GM12878 (cell line): ENCODE measurements at regions not wholly inside any gene's neighbourhood (a gene's known extent, or its start where the extent isn't known, plus 50 kb on each side); places are given as distances from the start of the nearest gene placed in this dataset.

Experiments
- ATAC-seq: fragments of 200-7000 bp; cut with Tn5 transposase; 3 replicates; pipeline ENCODE4 v1.9.1; 2020; ENCODE audit warnings: mild to moderate bottlenecking, moderate library complexity
- BruUV-seq: library from RNA; stranded (reverse); fragments of 400-500 nt; replicated peaks from 2 replicates; lab custom pipeline; 2021; lab: Mats Ljungman, UMichigan
- CTCF ChIA-PET: fragments of 300-600 bp; sonication (Branson Sonifier 250); formaldehyde crosslinking; extraction: SDS; loops from one replicate; lab custom pipeline; 2021; ENCODE audit warnings: inconsistent platforms; lab: Yijun Ruan, JAX
- POLR2A ChIA-PET: fragments of 350-600 bp; formaldehyde crosslinking; extraction: SDS; loops from one replicate; lab custom pipeline; 2021; ENCODE audit warnings: inconsistent platforms; lab: Charles Lee
- RAD21 ChIA-PET: fragments of 300-600 bp; sonication (Branson Sonifier 250); formaldehyde crosslinking; loops from one replicate; lab custom pipeline; 2023; ENCODE audit warnings: antibody characterized with exemption; ENCODE audit not compliant: unreplicated experiment; lab: Charles Lee
- SMC1A ChIA-PET: fragments of 300-600 bp; sonication (Branson Sonifier 250); formaldehyde crosslinking; loops from one replicate; lab custom pipeline; 2023; ENCODE audit not compliant: unreplicated experiment, uncharacterized antibody; lab: Charles Lee
- DNase-seq: peaks from one replicate; pipeline ENCODE4 v3.0.0-alpha.2; 2011; ENCODE audit warnings: low read depth, low spot score
- FAIRE-seq: peaks from 3 replicates; lab custom pipeline; 2011; peaks lifted over from hg19 to GRCh38; lab: Jason Lieb, UNC
- H2AFZ ChIP-seq: 2 replicates; pipeline ENCODE4 v1.6.0; 2011; ENCODE audit warnings: low read depth, low read length, control low read depth; ENCODE audit not compliant: control insufficient read depth
- H3K27ac ChIP-seq: 2 replicates; pipeline ENCODE4 v1.5.1; 2011; ENCODE audit warnings: control low read depth; ENCODE audit not compliant: control insufficient read depth, insufficient read depth
- H3K27me3 ChIP-seq, 2 experiments: replicated peaks in 1 of 2; 2 replicates each; pipeline versions ENCODE4 v1.6.0 to v1.6.1; 2011; ENCODE audit warnings: low read length in 1 of 2; ENCODE audit not compliant: control insufficient read depth in 2 of 2, insufficient read depth in 2 of 2
- H3K36me3 ChIP-seq, 2 experiments: 2 replicates each; pipeline ENCODE4 v1.5.1; 2011; ENCODE audit warnings: low read length in 1 of 2; ENCODE audit not compliant: control insufficient read depth in 2 of 2, insufficient read depth in 2 of 2
- H3K4me1 ChIP-seq: 2 replicates; pipeline ENCODE4 v1.6.1; 2011; ENCODE audit warnings: mild to moderate bottlenecking, low read length, moderate library complexity, mixed read lengths; ENCODE audit not compliant: control insufficient read depth, insufficient read depth
- H3K4me2 ChIP-seq: 2 replicates; pipeline ENCODE4 v1.6.0; 2011; ENCODE audit warnings: control low read depth; ENCODE audit not compliant: control insufficient read depth, insufficient read depth
- H3K4me3 ChIP-seq: fragments of 200-600 bp; sonication (generic); 2 replicates; pipeline ENCODE4 v1.5.1; 2016
- H3K79me2 ChIP-seq: 2 replicates; pipeline ENCODE4 v1.6.0; 2011; ENCODE audit warnings: low read length; ENCODE audit not compliant: control insufficient read depth, insufficient read depth
- H3K9ac ChIP-seq: 2 replicates; pipeline ENCODE4 v1.8.0; 2011; ENCODE audit warnings: low read length, control low read depth, mixed read lengths; ENCODE audit not compliant: control insufficient read depth, insufficient read depth
- H3K9me3 ChIP-seq: replicated peaks from 3 replicates; pipeline ENCODE4 v1.5.1; 2011; ENCODE audit warnings: mild to moderate bottlenecking, low read length; ENCODE audit not compliant: control insufficient read depth, insufficient read depth
- H4K20me1 ChIP-seq: 2 replicates; pipeline ENCODE4 v1.6.0; 2011; ENCODE audit not compliant: control insufficient read depth, insufficient read depth
- CBFB ChIP-seq: IDR thresholded peaks from 2 replicates; pipeline ENCODE4 v1.6.1; 2016; ENCODE audit warnings: antibody characterized with exemption, low read depth
- CBX5 ChIP-seq: sonication (generic); IDR thresholded peaks from 2 replicates; pipeline ENCODE4 v1.6.1; 2016; ENCODE audit warnings: low read depth, moderate library complexity, mild to moderate bottlenecking, inconsistent platforms
- RAD21 ChIP-seq: IDR thresholded peaks from 2 replicates; pipeline ENCODE4 v1.6.1; 2011; ENCODE audit warnings: mild to moderate bottlenecking, low read depth, low read length, moderate library complexity; ENCODE audit not compliant: insufficient read depth
- SMAD5 ChIP-seq: IDR thresholded peaks from 2 replicates; pipeline ENCODE4 v1.6.1; 2016; ENCODE audit warnings: antibody characterized with exemption, low read depth
- SREBF2 ChIP-seq: IDR thresholded peaks from 2 replicates; pipeline ENCODE4 v1.6.1; 2012; ENCODE audit warnings: mild to moderate bottlenecking, low read length
- TCF12 ChIP-seq: IDR thresholded peaks from 2 replicates; pipeline ENCODE4 v1.6.1; 2011; ENCODE audit warnings: low read depth, mild to moderate bottlenecking, low read length
- YY1 ChIP-seq: IDR thresholded peaks from 2 replicates; pipeline ENCODE4 v1.6.1; 2011; ENCODE audit warnings: low read depth, mild to moderate bottlenecking, low read length
- WGBS: methylation state at CpG from one replicate; pipeline ENCODE4 v1.1.6; 2016; ENCODE audit warnings: low lambda C conversion rate; ENCODE audit not compliant: insufficient replicate concordance, insufficient coverage; ENCODE audit errors: missing lambda C conversion rate; 5-methylcytosine and 5-hydroxymethylcytosine counted together
- in situ Hi-C: fragments of 300-500 bp; cut with MboI; formaldehyde crosslinking; loops from 9 replicates; pipeline ENCODE4 v1.14.3; 2018; ENCODE audit warnings: mixed read lengths
- intact Hi-C: fragments of 100-400 bp; cut with micrococcal nuclease; formaldehyde crosslinking; loops from one replicate; pipeline ENCODE4 v1.14.2; 2022; ENCODE audit not compliant: unreplicated experiment
- TF ChIP-seq, protein P1 (sequence below): IDR thresholded peaks from 2 replicates; pipeline ENCODE4 v1.6.1; 2011; ENCODE audit warnings: low read depth, low read length, improper control_type of control experiment, borderline replicate concordance

DNA sequence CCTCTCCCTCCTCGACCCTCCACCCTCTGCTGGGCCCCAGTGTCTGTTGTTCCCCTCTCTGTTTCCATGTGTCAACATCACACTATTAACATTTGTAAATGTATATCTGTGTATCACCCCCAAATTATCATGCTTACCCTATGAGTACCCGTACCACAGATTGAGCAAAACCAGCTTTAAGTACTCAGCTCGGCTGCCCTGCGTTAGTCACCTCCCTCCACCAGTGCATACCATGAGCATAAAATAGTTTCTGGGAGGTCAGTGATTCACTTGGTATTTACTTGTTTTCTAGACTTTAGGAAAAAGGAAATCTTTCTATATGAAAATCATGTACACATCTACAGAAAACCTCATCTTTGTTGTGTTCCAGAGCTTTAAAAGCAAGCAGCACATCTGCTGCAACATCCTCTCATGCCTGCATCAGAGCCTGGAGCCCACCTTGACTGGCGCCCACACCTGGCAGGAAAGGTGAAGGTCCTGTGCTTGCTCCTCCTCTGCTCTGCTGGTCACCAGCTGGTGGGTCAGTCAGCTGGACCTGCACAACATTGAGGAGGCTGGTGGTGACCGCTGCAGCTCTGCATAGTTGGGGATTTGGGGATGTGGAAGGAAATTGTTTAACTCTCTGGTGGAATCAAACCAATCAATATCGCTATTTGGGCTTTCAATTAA lies 214.4 kb upstream of the KLF3 start:
- ChIA-PET POLR2A (interaction anchor here (0.7 kb wide), 1 partner anchor 43 kb away, joined by 3 read pairs; no protein-coding TSS in a partner anchor), RAD21 (no interaction called here), CTCF (interaction anchor here (0.8 kb wide), 1 partner anchor 270 kb away, joined by 3 read pairs; no protein-coding TSS in a partner anchor), SMC1A (interaction anchor here (0.6 to 1.2 kb wide), 3 partner anchors 43 to 226 kb away, joined by 3 read pairs; no protein-coding TSS in a partner anchor)
- ATAC-seq (no peak), DNase-seq (no peak), FAIRE-seq (no peak)
- Histone ChIP-seq H3K4me3 (no peak overlapping the region), H3K79me2 (no peaks in the 10 kb centered on the region), H3K27me3 (no peaks in the 10 kb centered on the region), H2AFZ (no peak overlapping the region), H3K4me1 (peaks cover 27% of the 10 kb centered on the region), H3K27ac (no peak overlapping the region), H3K9me3 (peaks cover 11% of the 10 kb centered on the region; the same call in 2 of the 3 replicates), H3K36me3 (no peaks in the 10 kb centered on the region)
- 85% methylated on average over 7 of the region's 7 CpGs for whole genome bisulfite sequencing
- in situ Hi-C loops, result no loop called here
- BruUV-seq, result no TSS peak
- TF ChIP-seq CBX5 (no peak), SREBF2 (no peak), TCF12 (no peak)
- TF ChIP-seq, protein P1, sequence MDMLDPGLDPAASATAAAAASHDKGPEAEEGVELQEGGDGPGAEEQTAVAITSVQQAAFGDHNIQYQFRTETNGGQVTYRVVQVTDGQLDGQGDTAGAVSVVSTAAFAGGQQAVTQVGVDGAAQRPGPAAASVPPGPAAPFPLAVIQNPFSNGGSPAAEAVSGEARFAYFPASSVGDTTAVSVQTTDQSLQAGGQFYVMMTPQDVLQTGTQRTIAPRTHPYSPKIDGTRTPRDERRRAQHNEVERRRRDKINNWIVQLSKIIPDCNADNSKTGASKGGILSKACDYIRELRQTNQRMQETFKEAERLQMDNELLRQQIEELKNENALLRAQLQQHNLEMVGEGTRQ, result no peak
- TF ChIP-seq, all 136 proteins: peak for 0
- intact Hi-C loops, result loop anchor here (10.0 kb wide), 1 partner anchor 225 kb away; no protein-coding TSS in a partner anchor
- Histone ChIP-seq H3K4me2 (no peak overlapping the region), H3K9ac (no peak overlapping the region), H4K20me1 (no peaks in the 10 kb centered on the region)

DNA sequence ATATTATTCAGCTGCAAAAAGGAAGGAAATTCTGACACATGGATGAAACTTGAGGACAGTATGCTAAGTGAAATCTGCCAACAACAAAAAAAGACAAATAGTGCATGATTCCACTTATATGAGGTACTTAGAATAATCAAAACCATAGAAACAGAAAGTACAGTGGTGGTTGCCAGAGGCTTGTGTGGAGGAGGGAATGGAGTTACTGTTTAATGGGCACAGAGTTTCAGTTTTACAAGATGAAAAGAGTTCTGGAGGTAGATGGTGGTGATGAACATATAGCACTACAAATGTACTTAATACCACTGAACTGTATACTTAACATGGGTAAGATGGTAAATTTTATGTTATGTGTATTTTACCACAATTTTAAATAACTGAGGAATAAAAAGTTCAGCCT lies 212.0 kb upstream of the KLF3 start:
- peak overlapping the region; percentile 50; the same call in 1 of the 2 replicates for H3K4me2 ChIP-seq
- TF ChIP-seq CBFB, result no peak
- no peak for TF ChIP-seq RAD21
- TF ChIP-seq YY1, result no peak
- no peak for TF ChIP-seq SMAD5
- no peaks in the 10 kb centered on the region for H3K27me3 ChIP-seq
- no peaks in the 10 kb centered on the region for H4K20me1 ChIP-seq
- no peak overlapping the region for H2AFZ ChIP-seq
- ChIA-PET CTCF (interaction anchor here (1.0 to 1.6 kb wide), 2 partner anchors 30 to 132 kb away, joined by 3 to 4 read pairs; no protein-coding TSS in a partner anchor), POLR2A (no interaction called here), RAD21 (no interaction called here), SMC1A (interaction anchor here (1.6 to 2.0 kb wide), 3 partner anchors 11 to 223 kb away, joined by 3 to 6 read pairs (median 4); no protein-coding TSS in a partner anchor)
- no peak for FAIRE-seq
- H3K36me3 ChIP-seq, result no peaks in the 10 kb centered on the region
- peaks cover 11% of the 10 kb centered on the region; the same call in 2 of the 3 replicates for H3K9me3 ChIP-seq
- intact Hi-C loops (no loop called here), in situ Hi-C loops (no loop called here)
- BruUV-seq, result no TSS peak
- ATAC-seq, result peak; percentile 58
- 0 out of 2 replicates have a peak overlapping the region, but pooled peaks have one; percentile 1 for H3K4me3 ChIP-seq
- peak overlapping the region; percentile 85 for H3K27ac ChIP-seq
- no peak overlapping the region for H3K9ac ChIP-seq
- DNase-seq, result no peak
- peaks cover 41% of the 10 kb centered on the region for H3K4me1 ChIP-seq
- H3K79me2 ChIP-seq, result no peaks in the 10 kb centered on the region
